HG03025 (cell line): ENCODE measurements at regions not wholly inside any gene's neighbourhood (a gene's known extent, or its start where the extent isn't known, plus 50 kb on each side); places are given as distances from the start of the nearest gene placed in this dataset.

Experiments used
- ATAC-seq: cut with Tn5 transposase; IDR thresholded peaks from one replicate; pipeline ENCODE4 v1.9.1; 2021; ENCODE audit warnings: mild to moderate bottlenecking, moderate library complexity; ENCODE audit not compliant: unreplicated experiment, low FRiP score

GRCh38 chr3:4021162-4021561 is 221.9 kb downstream of the LRRN1 start:
- no peak for ATAC-seq

- no peak for ATAC-seq
Observed at GRCh38 chr3:4029135-4029534, 229.9 kb downstream of the LRRN1 start.

GRCh38 chr3:4030624-4031023 is 231.4 kb downstream of the LRRN1 start:
- ATAC-seq: no peak

- no peak for ATAC-seq
Observed at GRCh38 chr3:4033296-4033695, 234.1 kb downstream of the LRRN1 start.

GRCh38 chr3:4036046-4036445 is 236.8 kb downstream of the LRRN1 start:
- ATAC-seq: no peak

- ATAC-seq: no peak
Observed at GRCh38 chr3:4038351-4038750, 239.1 kb downstream of the LRRN1 start.

GRCh38 chr3:4042070-4042469 is 242.8 kb downstream of the LRRN1 start:
- no peak for ATAC-seq

- no peak for ATAC-seq
Observed at GRCh38 chr3:4042869-4043268, 243.6 kb downstream of the LRRN1 start.

GRCh38 chr3:4043867-4044575 is 244.8 kb downstream of the LRRN1 start:
- ATAC-seq: no peak

GRCh38 chr3:4044619-4045018 is 245.4 kb downstream of the LRRN1 start:
- ATAC-seq: no peak

GRCh38 chr3:4045756-4046155 is 246.5 kb downstream of the LRRN1 start:
- ATAC-seq: no peak

- ATAC-seq: no peak
Observed at GRCh38 chr3:4047366-4047765, 248.1 kb downstream of the LRRN1 start.

- ATAC-seq: no peak
Observed at GRCh38 chr3:4052706-4053105, 250.5 kb upstream of the SETMAR start.

- no peak for ATAC-seq
Observed at GRCh38 chr3:4053975-4054374, 249.2 kb upstream of the SETMAR start.

- ATAC-seq: no peak
Observed at GRCh38 chr3:4060064-4060463, 243.1 kb upstream of the SETMAR start.

- no peak for ATAC-seq
Observed at GRCh38 chr3:4060603-4061002, 242.6 kb upstream of the SETMAR start.

GRCh38 chr3:4061195-4061594 is 242.0 kb upstream of the SETMAR start:
- no peak for ATAC-seq

GRCh38 chr3:4061783-4062360 is 241.3 kb upstream of the SETMAR start:
- no peak for ATAC-seq

- no peak for ATAC-seq
Observed at GRCh38 chr3:4062621-4063020, 240.5 kb upstream of the SETMAR start.

- no peak for ATAC-seq
Observed at GRCh38 chr3:4063916-4064574, 239.1 kb upstream of the SETMAR start.

GRCh38 chr3:4065085-4065484 is 238.1 kb upstream of the SETMAR start:
- ATAC-seq: peak; percentile 65

- ATAC-seq: no peak
Observed at GRCh38 chr3:4065554-4065953, 237.6 kb upstream of the SETMAR start.
